K562 (cell line): ENCODE measurements at regions not wholly inside any gene's neighbourhood (a gene's known extent, or its start where the extent isn't known, plus 50 kb on each side); places are given as distances from the start of the nearest gene placed in this dataset.

Experiments
- ARID3A ChIP-seq: IDR thresholded peaks from 2 replicates; pipeline ENCODE4 v1.6.1; 2012; ENCODE audit warnings: low read depth, low read length, improper control_type of control experiment, borderline replicate concordance
- BCOR ChIP-seq: fragments of 450-650 bp; IDR thresholded peaks from 2 replicates; pipeline ENCODE4 v1.6.1; 2016
- NFIC ChIP-seq: fragments of 450-650 bp; IDR thresholded peaks from 2 replicates; pipeline ENCODE4 v1.6.1; 2017; ENCODE audit warnings: mild to moderate bottlenecking, inconsistent platforms
- PBX2 ChIP-seq, 2 experiments: IDR thresholded peaks in 1 of 2; conservative IDR thresholded peaks in 1 of 2; 2 replicates each; pipeline ENCODE4 v1.6.1; 2016; ENCODE audit warnings: low read depth in 2 of 2, mild to moderate bottlenecking in 1 of 2, missing compliant biosample characterization in 1 of 2, missing genetic modification characterization in 1 of 2, moderate library complexity in 1 of 2
- SRSF1 ChIP-seq: fragments of 200-400 bp; formaldehyde crosslinking; IDR thresholded peaks from 2 replicates; pipeline ENCODE4 v1.6.1; 2017; ENCODE audit warnings: mild to moderate bottlenecking, low read depth, low read length, moderate library complexity
- TARDBP ChIP-seq: fragments of 450-650 bp; IDR thresholded peaks from 2 replicates; pipeline ENCODE4 v1.6.1; 2016
- YY1 ChIP-seq, 3 experiments: IDR thresholded peaks; 2 replicates each; pipeline ENCODE4 v1.6.1; 2011; ENCODE audit warnings: low read length in 2 of 3, mild to moderate bottlenecking in 2 of 3, moderate library complexity in 2 of 3, borderline replicate concordance in 1 of 3, control low read depth in 1 of 3, low read depth in 1 of 3; ENCODE audit not compliant: insufficient read depth in 3 of 3, insufficient replicate concordance in 2 of 3, control insufficient read depth in 1 of 3, insufficient read length in 1 of 3; ENCODE audit errors: extremely low read depth in 1 of 3
- ZBTB40 ChIP-seq, 2 experiments: fragments of 450-650 bp in 1 of 2; sonication (generic) in 1 of 2; formaldehyde crosslinking in 1 of 2; IDR thresholded peaks; 2 replicates each; pipeline versions ENCODE4 v1.7.1 to v1.9.0; 2016 to 2022; ENCODE audit warnings: inconsistent platforms in 1 of 2, mild to moderate bottlenecking in 1 of 2, missing genetic modification reagents in 1 of 2
- ZNF12 ChIP-seq: sonication (generic); formaldehyde crosslinking; IDR thresholded peaks from 2 replicates; pipeline ENCODE4 v1.4.0; 2020; ENCODE audit warnings: mild to moderate bottlenecking, missing genetic modification reagents
- ZNF121 ChIP-seq: sonication (generic); formaldehyde crosslinking; conservative IDR thresholded peaks from 2 replicates; pipeline ENCODE4 v1.8.0; 2022; ENCODE audit warnings: missing genetic modification reagents
- ZNF197 ChIP-seq: fragments of 200-800 bp; sonication (Bioruptor generic); IDR thresholded peaks from 2 replicates; pipeline ENCODE4 v1.6.1; 2016; ENCODE audit warnings: low read depth, missing genetic modification characterization, missing compliant biosample characterization
- TF ChIP-seq, protein P1 (sequence below): fragments of 250-450 bp; sonication (Bioruptor Pico); IDR thresholded peaks from 2 replicates; pipeline ENCODE4 v1.8.0; 2021; ENCODE audit warnings: mild to moderate bottlenecking, moderate library complexity

DNA sequence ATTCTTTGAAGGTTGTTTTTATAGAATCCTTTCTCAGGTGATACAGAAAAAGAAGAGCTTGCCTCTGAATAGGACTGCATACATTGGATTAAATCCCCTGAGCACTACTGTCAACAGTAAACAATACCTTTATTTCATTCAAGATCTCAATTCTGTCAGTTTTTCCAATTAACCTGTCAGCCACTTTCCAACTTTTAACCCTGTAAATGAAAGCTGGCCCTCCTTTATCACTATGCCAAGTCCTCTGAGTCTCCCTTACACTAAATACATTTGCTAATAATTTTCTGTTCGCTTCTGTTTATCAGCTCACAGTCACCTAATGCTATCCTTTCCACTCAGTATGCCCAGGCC, 213.7 kb upstream of the ARHGAP42 start (continued):
- TF ChIP-seq ZBTB40 (IDR thresholded peaks at IDR 0.05) (no peak), ZBTB40 (CRISPR knock-in tag; IDR thresholded peaks at IDR 0.05) (no peak), ZNF12 (CRISPR knock-in tag) (no peak), NFIC (no peak), TARDBP (no peak), ZNF121 (CRISPR knock-in tag) (no peak), ARID3A (no peak), PBX2 (CRISPR knock-in tag; IDR thresholded peaks at IDR 0.05; ENCODE audit: low read depth) (no peak), PBX2 (tag; conservative IDR thresholded peaks at IDR 0.05; ENCODE audit: low read depth) (no peak), BCOR (no peak), SRSF1 (no peak), ZNF197 (CRISPR knock-in tag) (no peak), YY1 (IDR thresholded peaks at IDR 0.05; ENCODE audit: borderline replicate concordance in 1 of 3, control insufficient read depth in 1 of 3, extremely low read depth in 1 of 3, insufficient read depth in 3 of 3, insufficient read length in 1 of 3, insufficient replicate concordance in 2 of 3, low read depth in 1 of 3, low read length in 2 of 3) (no peak)
- TF ChIP-seq, protein P1, sequence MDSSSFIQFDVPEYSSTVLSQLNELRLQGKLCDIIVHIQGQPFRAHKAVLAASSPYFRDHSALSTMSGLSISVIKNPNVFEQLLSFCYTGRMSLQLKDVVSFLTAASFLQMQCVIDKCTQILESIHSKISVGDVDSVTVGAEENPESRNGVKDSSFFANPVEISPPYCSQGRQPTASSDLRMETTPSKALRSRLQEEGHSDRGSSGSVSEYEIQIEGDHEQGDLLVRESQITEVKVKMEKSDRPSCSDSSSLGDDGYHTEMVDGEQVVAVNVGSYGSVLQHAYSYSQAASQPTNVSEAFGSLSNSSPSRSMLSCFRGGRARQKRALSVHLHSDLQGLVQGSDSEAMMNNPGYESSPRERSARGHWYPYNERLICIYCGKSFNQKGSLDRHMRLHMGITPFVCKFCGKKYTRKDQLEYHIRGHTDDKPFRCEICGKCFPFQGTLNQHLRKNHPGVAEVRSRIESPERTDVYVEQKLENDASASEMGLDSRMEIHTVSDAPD (CRISPR knock-in tag), result no peak
